ENCODE measurements at regions not wholly inside any gene's neighbourhood (a gene's known extent, or its start where the extent isn't known, plus 50 kb on each side); places are given as distances from the start of the nearest gene placed in this dataset.

DNA sequence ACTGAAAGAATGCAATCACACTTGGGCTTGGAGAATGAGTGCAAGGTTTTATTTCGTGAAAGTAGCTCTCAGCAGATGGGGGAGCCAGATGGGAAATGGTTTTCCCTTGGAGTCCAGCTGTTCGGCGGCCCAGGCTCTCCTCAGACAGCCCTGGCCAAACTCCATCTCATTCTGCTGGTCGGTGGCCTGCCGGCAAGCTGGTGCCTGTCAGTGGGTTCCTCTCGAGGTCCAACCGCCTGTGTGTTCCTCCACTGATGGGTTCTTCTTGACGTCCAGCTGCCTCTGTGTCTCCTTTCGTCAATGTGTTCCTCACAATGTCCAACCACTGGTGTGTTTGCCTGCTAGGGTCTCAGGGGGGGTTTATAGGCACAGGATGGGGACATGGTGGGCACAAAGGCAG is 80.3 kb downstream of the POU3F4 start:
- no peak for TF ChIP-seq CTCF (IDR thresholded peaks at IDR 0.05; ENCODE audit: insufficient read depth, low read length, poor library complexity, severe bottlenecking)
- no peak for TF ChIP-seq EZH2phosphoT487 (conservative IDR thresholded peaks at IDR 0.05; ENCODE audit: low read length)

Measured in SU-DHL-6 (cell line).